ENCODE measurements at regions not wholly inside any gene's neighbourhood (a gene's known extent, or its start where the extent isn't known, plus 50 kb on each side); places are given as distances from the start of the nearest gene placed in this dataset.

DNA sequence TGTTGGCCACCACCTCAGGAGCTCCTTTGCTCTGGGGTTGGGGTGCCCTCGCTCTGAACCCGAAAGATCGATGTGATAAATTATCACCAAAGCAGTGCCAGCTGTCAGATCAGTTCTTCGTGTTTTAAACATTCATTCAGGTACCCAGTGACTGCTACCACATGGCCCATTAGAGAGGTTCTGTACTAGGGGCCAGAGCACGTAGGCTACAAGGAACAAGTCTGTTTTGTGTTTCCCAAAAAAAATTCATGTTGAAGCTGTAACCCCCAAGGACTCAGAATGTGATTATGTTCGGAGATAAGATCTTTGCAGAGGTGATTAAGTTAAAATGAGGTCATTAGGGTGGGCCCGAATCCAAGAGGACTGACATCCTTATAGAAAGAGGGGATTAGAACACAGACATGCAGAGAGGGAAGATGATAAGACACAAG is 526.9 kb downstream of the NPHP4 start:
- DNase-seq (ENCODE audit: low read depth), result no peak

DNA sequence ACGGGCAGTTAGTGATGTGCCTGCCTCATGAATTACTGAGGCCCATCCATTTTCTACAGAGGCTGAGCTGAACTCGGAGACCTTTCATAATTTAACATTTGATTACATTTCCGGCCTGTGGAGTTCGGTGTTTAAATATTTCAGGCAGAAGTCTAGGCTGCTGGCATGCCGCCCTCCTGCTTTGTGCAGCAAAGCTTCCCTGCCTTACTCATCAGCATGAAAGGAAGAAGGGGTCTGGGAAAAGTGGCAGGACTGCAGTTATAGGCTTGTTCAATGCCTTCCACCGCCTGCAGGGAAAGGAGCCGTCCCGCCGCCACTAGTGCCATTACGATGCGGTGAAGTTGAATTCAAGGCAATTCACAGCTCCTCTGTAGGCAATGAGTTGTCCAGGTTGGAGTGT is 527.9 kb downstream of the NPHP4 start:
- no peak for DNase-seq (ENCODE audit: low read depth)

DNA sequence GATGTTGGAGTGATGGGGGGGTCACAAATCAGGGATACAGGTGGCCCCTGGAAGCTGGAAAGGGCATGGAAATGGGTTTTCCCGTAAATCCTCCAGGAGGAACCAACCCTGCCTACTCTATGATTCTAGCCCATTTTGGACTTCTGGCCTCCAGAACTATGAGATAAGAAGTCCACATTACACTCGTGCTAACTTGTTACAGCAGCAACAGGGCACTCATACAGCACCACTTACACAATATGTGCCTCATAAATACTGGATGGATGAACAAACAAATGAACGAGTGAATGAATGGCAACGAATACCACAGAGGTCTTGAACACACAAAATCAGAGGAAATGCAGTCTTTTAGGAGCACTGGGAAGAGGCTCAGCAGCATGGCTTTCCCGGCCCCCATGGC is 531.3 kb downstream of the NPHP4 start:
- no peak for DNase-seq (ENCODE audit: low read depth)

GRCh38 chr1:5459839-5460610 is 532.2 kb downstream of the NPHP4 start:
- DNase-seq (ENCODE audit: low read depth), result no peak

DNA sequence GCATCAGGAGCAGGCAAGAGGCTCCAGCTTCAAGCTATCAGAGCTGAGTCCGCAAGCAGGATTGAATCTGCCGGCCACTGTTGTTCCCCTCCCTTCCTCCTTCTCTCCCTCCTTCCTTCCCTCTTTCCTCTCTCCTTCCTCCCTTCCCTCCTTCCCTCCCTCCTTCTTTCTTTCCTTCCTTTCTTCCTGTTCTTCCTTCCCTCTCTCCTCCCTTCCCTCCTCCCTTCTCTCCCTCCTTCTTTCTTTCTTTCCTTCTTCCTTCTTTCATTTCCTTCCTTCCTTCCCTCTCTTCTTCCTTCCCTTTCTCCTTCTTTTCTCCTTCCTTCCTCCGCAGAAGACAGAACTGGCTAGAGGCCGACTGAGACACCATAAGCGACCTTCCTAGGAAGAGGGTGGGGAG is 534.0 kb downstream of the NPHP4 start:
- DNase-seq (ENCODE audit: low read depth), result no peak

DNA sequence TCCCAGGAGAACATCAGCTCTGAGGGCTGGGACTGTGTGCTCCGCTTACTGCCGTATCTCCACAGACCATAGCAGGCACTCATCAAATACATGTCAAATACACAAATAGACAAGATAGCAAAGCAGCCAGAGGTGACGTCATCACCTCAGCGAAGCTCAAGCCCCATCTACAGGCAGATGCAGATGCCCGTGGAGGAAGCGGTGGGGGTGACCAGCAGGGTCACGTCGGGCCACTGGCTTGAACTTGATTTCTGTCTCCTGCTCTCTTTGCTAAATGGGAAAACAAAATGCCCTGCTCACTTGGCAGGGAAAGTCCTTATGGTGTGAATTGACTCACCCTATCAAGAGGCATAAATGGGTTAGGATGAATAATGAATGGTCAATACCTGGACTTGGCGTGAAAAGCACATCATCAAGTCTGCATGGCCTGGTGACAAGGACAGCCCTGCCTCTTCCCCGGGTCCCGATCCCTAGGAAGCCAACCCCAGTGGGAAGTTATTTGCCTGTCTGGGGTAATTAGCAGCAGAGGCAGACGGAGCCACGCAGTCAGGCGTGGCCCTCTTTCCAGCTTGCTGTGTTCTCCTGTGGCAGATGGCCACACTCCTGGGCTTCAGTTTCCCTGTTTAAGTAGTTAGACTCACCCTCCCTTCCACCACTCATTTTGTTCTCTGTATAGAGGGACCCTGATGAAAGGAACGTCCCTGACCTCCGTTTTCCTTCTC is 536.0 kb downstream of the NPHP4 start:
- DNase-seq (ENCODE audit: low read depth), result no peak

DNA sequence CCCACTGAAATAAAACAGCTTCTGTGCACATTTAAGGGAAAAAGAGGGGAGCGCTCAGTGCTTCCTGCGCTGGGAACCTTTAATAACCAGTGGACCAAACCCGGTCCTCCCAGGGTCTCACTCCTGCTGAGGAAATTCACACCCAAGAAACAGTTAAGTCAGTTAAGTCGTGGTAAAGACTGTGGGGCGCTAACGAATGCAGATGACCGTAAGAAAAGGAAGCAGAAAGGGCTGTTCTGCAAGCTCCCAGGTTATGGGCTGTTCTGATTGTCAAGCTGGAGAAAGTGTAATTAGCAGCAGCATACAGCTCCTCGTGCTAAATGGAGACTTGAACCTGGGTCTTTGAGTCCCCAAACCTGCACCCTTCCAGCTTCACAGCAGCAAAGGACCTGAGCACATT is 536.6 kb downstream of the NPHP4 start:
- DNase-seq (ENCODE audit: low read depth), result no peak

DNA sequence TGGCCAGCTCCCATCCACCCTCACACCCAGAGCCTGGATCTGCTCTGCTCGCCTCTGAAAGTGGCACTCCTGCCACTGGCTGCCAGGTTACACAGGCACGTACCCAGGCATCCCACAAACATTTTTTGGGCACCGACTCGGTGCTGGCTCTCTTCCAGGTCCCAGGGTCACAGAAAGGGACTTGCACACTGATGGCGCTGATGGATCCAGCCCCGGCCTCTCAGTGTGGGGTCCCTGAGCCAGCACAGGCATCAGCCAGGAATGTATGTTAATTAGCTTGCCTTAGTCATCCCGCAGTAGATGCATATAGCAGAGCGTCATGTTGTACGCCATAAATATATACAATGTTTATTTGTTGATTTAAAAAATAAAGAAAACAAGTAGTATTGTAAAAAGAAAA is 537.2 kb downstream of the NPHP4 start:
- DNase-seq (ENCODE audit: low read depth), result no peak

GRCh38 chr1:5453347-5453746 is 538.9 kb downstream of the NPHP4 start:
- no peak for DNase-seq (ENCODE audit: low read depth)

GRCh38 chr1:5451671-5452070 is 540.6 kb downstream of the NPHP4 start:
- DNase-seq (ENCODE audit: low read depth), result no peak

GRCh38 chr1:5448486-5448885 is 543.7 kb downstream of the NPHP4 start:
- DNase-seq (ENCODE audit: low read depth), result no peak

DNA sequence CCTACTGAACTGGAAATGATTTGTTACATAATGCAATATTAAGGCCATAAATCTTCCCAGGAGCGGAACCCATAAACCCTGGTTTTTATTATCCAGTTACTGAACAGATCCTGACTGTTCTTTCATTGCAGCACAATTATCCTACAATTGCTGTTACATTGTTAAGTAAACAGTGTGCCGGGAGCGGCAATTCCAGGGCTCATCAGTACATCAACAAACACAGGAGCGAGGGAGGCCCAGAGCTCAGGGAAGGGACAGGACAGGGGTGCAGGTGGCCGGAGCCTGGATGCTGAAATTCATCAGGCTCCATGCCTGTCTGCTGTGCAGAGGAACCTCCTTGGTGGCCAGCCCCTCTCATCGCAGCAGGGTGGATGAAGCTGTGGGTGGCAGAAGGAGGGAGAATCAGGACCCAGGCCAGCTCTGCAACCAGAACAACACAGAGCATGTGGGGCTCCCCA is 544.7 kb downstream of the NPHP4 start:
- no peak for DNase-seq (ENCODE audit: low read depth)

GRCh38 chr1:5444396-5444795 is 547.8 kb downstream of the NPHP4 start:
- no peak for DNase-seq (ENCODE audit: low read depth)

DNA sequence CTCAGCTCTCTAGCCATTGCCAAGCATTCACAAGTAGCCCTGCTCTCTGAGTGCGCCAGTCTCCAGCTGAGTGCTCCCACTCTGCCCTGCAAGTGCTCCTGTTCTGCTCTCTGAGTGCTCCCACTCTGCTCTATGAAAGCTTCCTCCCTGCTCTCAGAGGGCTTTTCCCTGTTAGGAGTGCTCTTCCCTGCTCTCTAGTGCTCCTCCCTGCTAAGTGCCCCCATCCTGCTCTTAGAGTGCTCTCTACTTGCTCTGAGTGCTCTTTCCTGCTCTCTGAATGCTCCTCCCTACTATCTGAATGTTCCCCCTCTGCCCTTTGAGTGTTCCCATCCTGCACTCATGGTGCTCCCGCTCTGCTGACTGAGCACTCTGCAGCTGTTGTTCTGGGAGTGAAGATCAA is 555.4 kb downstream of the NPHP4 start:
- no peak for DNase-seq (ENCODE audit: low read depth)

GRCh38 chr1:5435414-5435813 is 556.8 kb downstream of the NPHP4 start:
- DNase-seq (ENCODE audit: low read depth), result no peak

- no peak for DNase-seq (ENCODE audit: low read depth)
Measured at GRCh38 chr1:5432436-5432835, 559.8 kb downstream of the NPHP4 start.

GRCh38 chr1:5430911-5431697 is 561.1 kb downstream of the NPHP4 start:
- DNase-seq (ENCODE audit: low read depth), result no peak

- no peak for DNase-seq (ENCODE audit: low read depth)
Measured at GRCh38 chr1:5430136-5430535, 562.1 kb downstream of the NPHP4 start.

DNA sequence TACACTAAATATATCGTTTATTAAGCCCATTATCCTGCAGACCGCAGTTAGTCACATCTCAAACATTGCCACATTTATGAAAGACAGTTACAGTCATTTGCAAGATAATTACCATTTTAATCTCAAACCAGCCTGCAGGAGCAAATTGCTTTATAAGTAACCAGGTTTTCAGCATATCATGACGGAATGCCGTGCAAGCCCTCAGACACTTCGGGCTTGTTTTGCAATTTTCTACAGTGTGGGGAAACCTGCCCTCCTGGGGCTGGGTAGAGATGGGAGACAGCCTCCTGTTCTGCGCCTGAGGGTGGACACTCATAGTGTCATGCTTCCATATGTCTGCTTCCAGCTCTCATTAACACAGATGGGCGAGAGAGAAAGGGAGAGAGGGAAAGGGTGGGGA is 563.9 kb downstream of the NPHP4 start:
- DNase-seq (ENCODE audit: low read depth), result no peak

- DNase-seq (ENCODE audit: low read depth), result no peak
Measured at GRCh38 chr1:5427026-5427613, 565.1 kb downstream of the NPHP4 start.

DNA sequence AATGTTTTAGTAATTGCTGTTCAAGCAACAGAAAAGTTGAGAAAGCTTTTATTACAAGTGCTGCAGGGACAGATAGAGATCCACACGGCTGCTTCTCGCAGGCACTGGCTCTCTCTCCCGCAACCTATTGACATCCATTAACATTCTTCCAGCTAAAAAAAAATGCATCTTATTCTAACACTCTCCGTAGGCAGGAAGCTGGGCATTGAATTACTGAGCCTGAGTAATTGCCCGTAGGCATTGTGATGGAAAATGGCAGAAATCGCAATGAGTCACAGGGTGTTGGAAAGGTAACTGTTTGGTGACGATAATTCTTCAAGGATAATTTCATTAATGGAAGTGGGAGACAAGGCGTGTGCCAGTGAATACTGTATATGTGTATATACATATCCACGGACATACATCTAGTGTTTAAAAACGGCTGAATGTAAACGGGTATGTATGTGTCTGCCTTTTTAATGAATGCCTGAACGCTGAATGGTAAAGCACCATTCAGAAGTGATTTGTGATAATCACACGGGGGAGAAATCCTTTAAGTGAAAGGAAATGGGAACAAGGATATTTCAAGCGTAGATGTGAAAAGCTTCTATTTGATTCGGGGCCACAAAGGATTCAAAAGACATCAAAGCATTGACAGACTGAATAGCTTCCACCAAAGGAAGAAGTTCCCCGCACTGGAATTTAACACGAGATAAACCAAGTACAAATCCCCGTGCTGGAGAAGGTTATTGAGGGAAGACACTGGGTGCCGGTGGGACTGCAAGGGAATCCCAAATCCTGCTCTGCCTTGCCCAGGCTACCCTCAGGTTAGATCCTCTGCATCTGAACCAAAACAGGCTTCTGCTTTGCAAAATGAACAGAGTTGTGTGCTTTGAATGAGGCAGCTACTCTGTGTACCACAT is 567.2 kb downstream of the NPHP4 start:
- no peak for DNase-seq (ENCODE audit: low read depth)
